Fibroblast of lung (primary cell): ENCODE measurements at regions not wholly inside any gene's neighbourhood (a gene's known extent, or its start where the extent isn't known, plus 50 kb on each side); places are given as distances from the start of the nearest gene placed in this dataset.

Source experiments
- DNase-seq, 2 donors: peaks; one replicate each; pipeline versions ENCODE4 v3.0.0 to v3.0.0-alpha.2; 2010; ENCODE audit warnings: low read depth in 2 of 2
- H2AFZ ChIP-seq: 2 replicates; pipeline ENCODE4 v1.5.1; 2012; ENCODE audit warnings: low read length, control low read depth, inconsistent platforms
- H3K27ac ChIP-seq: 2 replicates; pipeline ENCODE4 v1.5.1; 2011; ENCODE audit warnings: low read length, control low read depth; ENCODE audit not compliant: insufficient read depth
- H3K27me3 ChIP-seq: 2 replicates; pipeline ENCODE4 v1.5.1; 2011; ENCODE audit warnings: mild to moderate bottlenecking, low read length; ENCODE audit not compliant: control insufficient read depth, insufficient read depth
- H3K36me3 ChIP-seq: 2 replicates; pipeline ENCODE4 v1.5.1; 2011; ENCODE audit warnings: low read length; ENCODE audit not compliant: control insufficient read depth, insufficient read depth
- H3K4me1 ChIP-seq: 2 replicates; pipeline ENCODE4 v1.5.1; 2011; ENCODE audit warnings: low read length; ENCODE audit not compliant: control insufficient read depth, insufficient read depth; ENCODE audit errors: extremely low read depth
- H3K4me2 ChIP-seq: 2 replicates; pipeline ENCODE4 v1.5.1; 2011; ENCODE audit warnings: low read length, control low read depth; ENCODE audit not compliant: insufficient read depth; ENCODE audit errors: extremely low read depth
- H3K4me3 ChIP-seq, 4 experiments: fragments of 200-600 bp in 1 of 4; sonication (generic) in 1 of 4; replicated peaks in 1 of 4; 2 replicates each; pipeline ENCODE4 v1.5.1; 2011 to 2016; ENCODE audit warnings: low read length in 4 of 4, low read depth in 3 of 4, mild to moderate bottlenecking in 3 of 4, control low read depth in 2 of 4, inconsistent platforms in 1 of 4, mixed read lengths in 1 of 4; ENCODE audit not compliant: insufficient read depth in 1 of 4; ENCODE audit errors: control extremely low read depth in 1 of 4
- H3K79me2 ChIP-seq: 2 replicates; pipeline ENCODE4 v1.5.1; 2012; ENCODE audit warnings: mild to moderate bottlenecking, low read length, inconsistent platforms; ENCODE audit not compliant: control insufficient read depth, insufficient read depth
- H3K9ac ChIP-seq: 2 replicates; pipeline ENCODE4 v1.5.1; 2011; ENCODE audit warnings: mild to moderate bottlenecking, low read length, control low read depth; ENCODE audit not compliant: insufficient read depth
- H3K9me3 ChIP-seq: 2 replicates; pipeline ENCODE4 v1.5.1; 2012; ENCODE audit warnings: low read depth, low read length; ENCODE audit not compliant: control insufficient read depth, insufficient read depth
- H4K20me1 ChIP-seq: 2 replicates; pipeline ENCODE4 v1.5.1; 2011; ENCODE audit warnings: low read length; ENCODE audit not compliant: control insufficient read depth, insufficient read depth; ENCODE audit errors: extremely low read depth
- CTCF ChIP-seq, 2 donors: IDR thresholded peaks in 1 of 2; conservative IDR thresholded peaks in 1 of 2; 1 replicate in 1 of 2; 2 replicates in 1 of 2; pipeline ENCODE4 v1.5.1; 2011 to 2012; ENCODE audit warnings: low read length in 2 of 2, control low read depth in 1 of 2, inconsistent platforms in 1 of 2, low read depth in 1 of 2, mild to moderate bottlenecking in 1 of 2
- EZH2 ChIP-seq: IDR thresholded peaks from 2 replicates; pipeline ENCODE4 v1.5.1; 2012; ENCODE audit warnings: low read length, control low read depth, mild to moderate bottlenecking; ENCODE audit errors: missing control alignments

- Histone ChIP-seq H3K9ac (no peak overlapping the region), H4K20me1 (no peaks in the 10 kb centered on the region), H3K36me3 (no peaks in the 10 kb centered on the region), H3K27ac (no peak overlapping the region), H3K4me2 (no peak overlapping the region), H3K4me1 (no peaks in the 10 kb centered on the region), H3K4me3 (no peak overlapping the region), H3K9me3 (no peaks in the 10 kb centered on the region), H3K27me3 (no peaks in the 10 kb centered on the region), H2AFZ (no peak overlapping the region), H3K79me2 (no peaks in the 10 kb centered on the region)
- no peak for DNase-seq
- TF ChIP-seq EZH2 = no peak
- no peak for TF ChIP-seq CTCF (conservative IDR thresholded peaks at IDR 0.05 in 1 of 2, IDR thresholded peaks at IDR 0.05 in 1 of 2; ENCODE audit: low read depth in 1 of 2, low read length in 2 of 2)
These were observed 263.6 kb downstream of the ACTR3B start for GRCh38 chr7:153023194-153023592.

GRCh38 chr7:153027210-153027609, 267.7 kb downstream of the ACTR3B start:
- no peaks in the 10 kb centered on the region for H3K4me1 ChIP-seq
- H3K27me3 ChIP-seq = no peaks in the 10 kb centered on the region
- H4K20me1 ChIP-seq = no peaks in the 10 kb centered on the region
- no peak overlapping the region for H2AFZ ChIP-seq
- H3K36me3 ChIP-seq = no peaks in the 10 kb centered on the region
- no peak for DNase-seq
- no peaks in the 10 kb centered on the region for H3K9me3 ChIP-seq
- no peaks in the 10 kb centered on the region for H3K79me2 ChIP-seq
- no peak overlapping the region for H3K4me3 ChIP-seq
- no peak overlapping the region for H3K27ac ChIP-seq
- no peak overlapping the region for H3K4me2 ChIP-seq
- no peak overlapping the region for H3K9ac ChIP-seq
- TF ChIP-seq CTCF (conservative IDR thresholded peaks at IDR 0.05 in 1 of 2, IDR thresholded peaks at IDR 0.05 in 1 of 2; ENCODE audit: low read depth in 1 of 2, low read length in 2 of 2) (no peak), EZH2 (no peak)

GRCh38 chr7:153027904-153028303, 268.4 kb downstream of the ACTR3B start:
- Histone ChIP-seq H3K4me2 (no peak overlapping the region), H3K79me2 (no peaks in the 10 kb centered on the region), H3K9ac (no peak overlapping the region), H3K27me3 (no peaks in the 10 kb centered on the region), H3K4me1 (no peaks in the 10 kb centered on the region), H2AFZ (no peak overlapping the region), H4K20me1 (no peaks in the 10 kb centered on the region), H3K36me3 (no peaks in the 10 kb centered on the region), H3K27ac (no peak overlapping the region), H3K4me3 (no peak overlapping the region), H3K9me3 (no peaks in the 10 kb centered on the region)
- TF ChIP-seq CTCF (conservative IDR thresholded peaks at IDR 0.05 in 1 of 2, IDR thresholded peaks at IDR 0.05 in 1 of 2; ENCODE audit: low read depth in 1 of 2, low read length in 2 of 2) (no peak), EZH2 (no peak)
- no peak for DNase-seq
